T-helper 9 cell (primary cell): ENCODE measurements at regions not wholly inside any gene's neighbourhood (a gene's known extent, or its start where the extent isn't known, plus 50 kb on each side); places are given as distances from the start of the nearest gene placed in this dataset.

ENCODE experiments used
- DNase-seq: peaks from one replicate; pipeline ENCODE4 v3.0.0-alpha.2; 2020

DNA sequence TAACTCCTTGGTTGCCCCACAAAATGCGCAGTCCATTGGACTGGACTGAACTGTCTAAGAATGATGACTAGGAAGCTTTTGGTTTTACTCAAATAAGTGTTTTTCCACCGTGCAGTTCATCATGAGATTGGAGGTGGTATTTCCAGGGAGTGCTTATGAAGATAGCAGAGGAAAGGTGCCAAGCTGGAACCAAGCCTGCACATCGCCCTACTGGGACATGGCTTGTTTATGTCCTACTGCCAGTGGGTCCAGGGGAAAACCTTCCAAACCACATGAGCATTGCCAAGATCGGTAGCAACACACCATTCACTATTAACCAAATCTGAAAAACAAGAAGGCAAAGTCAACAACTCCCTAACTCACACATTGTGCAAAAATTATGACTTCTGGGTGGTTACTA lies 54.7 kb upstream of the DSCAM start:
- no peak for DNase-seq

DNA sequence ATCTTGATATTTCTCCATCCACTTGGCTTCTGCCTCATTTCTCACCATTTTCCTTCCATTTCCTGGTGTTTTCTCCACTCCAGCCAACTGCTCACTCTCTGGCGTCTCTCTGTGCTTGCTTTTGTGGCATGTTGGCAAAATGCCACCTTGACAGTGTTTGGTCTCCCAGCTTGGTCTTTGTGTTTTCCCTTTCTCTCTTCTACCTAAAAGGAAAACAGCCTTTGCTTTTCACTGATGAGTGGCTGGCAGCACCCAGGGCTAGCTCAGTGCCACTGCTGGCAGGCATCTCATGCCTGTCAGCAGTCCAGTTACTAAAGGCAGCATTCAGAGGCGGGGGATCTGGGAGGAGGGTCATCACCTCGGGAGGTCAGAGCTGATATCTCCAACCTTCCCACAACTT lies 55.3 kb upstream of the DSCAM start:
- DNase-seq = no peak

DNA sequence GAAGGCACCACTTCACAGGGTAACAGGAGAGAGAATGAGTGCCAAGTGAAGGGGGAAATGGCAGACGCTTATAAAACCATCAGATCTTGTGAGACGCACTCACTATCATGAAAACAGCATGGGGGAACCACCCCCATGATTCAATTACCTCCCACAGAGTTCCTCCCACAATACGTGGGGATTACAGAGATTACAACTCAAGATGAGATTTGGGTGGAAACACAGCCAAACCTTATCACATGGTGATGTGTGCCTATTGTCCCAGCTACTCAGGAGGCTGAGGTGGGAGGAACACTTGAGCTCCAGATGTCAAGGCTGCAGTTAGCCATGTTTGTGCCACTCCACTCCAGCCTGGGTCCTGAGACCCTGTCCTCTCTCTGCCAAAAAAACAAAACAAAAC lies 56.0 kb upstream of the DSCAM start:
- DNase-seq = no peak

DNA sequence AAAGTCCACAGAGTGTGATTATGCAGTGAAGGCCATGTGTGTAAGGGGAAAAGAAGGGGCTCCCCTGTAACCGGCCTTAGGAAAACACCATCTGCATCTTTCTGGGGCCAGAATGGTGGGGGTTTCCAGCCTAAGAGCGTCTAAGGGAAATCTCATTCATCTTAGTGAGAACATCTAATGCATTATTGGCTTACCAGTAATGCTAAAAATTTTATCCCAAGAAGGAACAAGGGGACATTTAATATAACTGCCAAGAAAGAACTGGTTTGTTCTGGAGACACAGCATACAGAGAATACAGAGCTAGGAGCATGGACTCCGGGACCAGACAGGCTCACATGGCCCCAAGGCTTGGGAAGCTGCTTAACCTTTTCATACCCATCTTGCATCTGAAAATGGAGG lies 58.3 kb upstream of the DSCAM start:
- DNase-seq = no peak

DNA sequence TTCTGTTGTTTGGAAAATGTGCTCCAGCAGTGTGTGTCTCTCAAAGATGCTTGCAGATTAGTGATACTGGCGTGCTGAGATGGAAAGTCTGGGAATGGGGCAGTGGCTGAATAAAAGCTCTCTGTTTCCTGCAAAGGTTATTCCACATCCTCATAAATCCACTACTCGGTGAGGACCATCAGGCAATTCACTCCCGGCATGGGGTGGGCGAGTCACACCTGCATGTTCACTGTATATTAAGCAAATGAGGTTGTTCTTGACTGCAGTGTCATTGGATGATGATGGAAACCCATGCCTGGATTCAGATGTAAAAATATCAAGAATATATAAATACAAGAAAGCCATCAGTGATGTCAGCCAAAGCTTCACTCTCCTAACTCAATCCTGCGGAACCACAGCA lies 65.4 kb upstream of the DSCAM start:
- no peak for DNase-seq

DNA sequence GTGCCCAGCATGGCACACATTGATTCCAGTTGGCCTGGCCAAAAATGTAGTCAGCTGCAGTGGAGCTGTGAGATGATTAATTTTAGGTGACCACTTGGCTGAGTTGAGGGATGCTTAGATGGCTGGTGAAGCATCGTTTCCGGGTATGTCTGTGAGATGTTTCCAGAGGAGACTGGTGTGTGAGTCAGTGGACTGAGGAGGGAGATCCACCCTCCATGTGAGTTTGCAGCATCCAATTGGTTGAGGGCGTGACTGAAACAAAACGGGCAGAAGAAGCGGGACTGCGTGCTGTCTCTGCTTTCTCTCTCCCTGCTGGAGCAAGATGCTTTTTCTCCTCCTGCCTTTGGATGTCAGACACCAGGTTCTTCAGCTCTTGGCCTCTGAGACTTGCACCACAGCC lies 68.2 kb upstream of the DSCAM start:
- DNase-seq = no peak

DNA sequence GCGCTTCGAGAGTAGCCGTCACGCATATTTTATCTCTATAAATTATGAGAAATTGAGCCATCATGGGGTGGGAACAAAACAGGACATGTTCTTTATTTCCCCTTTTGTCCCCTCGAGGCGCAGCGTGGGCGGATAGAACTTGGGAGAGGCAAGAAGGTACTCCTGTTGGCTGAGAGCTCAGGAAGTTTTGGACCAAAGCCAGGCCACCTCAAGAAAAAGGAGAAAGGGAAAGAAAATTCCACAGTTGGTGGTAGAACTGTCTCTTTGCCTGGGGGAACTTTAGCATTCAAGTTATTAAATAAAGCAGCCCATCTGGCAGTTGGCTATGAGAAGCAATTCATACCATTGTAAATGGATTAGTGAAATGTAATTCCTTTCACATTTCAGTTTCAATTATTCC lies 76.4 kb upstream of the DSCAM start:
- DNase-seq = no peak

DNA sequence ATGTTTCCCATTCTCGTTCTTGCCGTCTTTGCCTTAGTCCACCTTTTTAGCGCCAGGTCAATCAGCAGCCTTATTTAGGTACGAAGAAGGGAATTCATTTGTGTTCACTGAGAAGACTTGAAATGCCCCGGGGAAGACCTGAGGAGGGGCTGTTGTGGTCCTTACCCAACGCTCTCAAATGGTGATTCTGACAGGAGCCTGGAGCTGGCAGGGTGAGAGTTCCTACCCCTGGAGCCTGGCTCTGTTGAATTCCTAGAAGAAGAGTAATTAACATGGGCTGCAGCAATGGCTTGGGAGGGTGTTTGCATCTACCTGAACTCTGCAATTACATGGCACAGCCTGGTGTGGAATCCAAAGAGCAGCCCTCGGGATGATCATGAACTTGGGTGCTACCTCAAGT lies 76.9 kb upstream of the DSCAM start:
- no peak for DNase-seq

DNA sequence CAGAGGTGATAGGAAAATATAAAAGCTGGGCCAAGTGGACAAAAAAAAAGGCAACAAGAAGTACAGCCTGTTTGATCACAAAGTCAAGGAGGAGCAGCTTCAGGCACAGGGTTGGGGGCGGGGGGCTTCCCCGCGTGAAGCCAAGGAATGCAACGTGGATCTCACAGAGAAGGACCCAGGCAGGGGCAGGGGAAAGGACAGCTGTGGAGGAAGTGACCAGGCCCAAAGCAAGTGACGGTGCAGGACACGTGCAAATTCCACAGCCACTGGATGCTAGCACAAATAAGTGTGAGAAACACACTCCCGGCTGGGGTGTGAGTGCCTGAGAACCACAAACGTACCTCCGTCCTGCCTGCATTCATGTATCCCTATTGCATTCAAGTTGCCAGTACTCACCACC lies 77.7 kb upstream of the DSCAM start:
- no peak for DNase-seq

DNA sequence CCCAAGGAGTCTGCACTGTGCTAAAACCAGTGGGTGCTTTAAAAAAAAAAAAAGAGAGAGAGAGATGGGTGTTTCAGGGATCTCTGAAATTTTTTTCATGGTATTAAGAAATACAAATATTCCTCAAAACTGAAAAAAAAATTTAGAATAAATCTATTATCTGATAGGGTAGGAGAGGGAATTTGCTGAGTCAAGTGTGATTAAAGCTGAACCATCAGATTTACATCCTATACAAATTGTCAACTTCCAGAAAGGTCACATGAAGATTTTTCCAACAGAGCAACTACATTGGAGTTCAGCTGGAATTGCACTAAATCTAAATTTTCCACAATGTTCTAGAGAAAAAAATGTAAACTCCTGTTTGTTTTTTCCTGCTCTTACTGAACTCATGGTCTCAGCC lies 79.3 kb upstream of the DSCAM start:
- DNase-seq = no peak

DNA sequence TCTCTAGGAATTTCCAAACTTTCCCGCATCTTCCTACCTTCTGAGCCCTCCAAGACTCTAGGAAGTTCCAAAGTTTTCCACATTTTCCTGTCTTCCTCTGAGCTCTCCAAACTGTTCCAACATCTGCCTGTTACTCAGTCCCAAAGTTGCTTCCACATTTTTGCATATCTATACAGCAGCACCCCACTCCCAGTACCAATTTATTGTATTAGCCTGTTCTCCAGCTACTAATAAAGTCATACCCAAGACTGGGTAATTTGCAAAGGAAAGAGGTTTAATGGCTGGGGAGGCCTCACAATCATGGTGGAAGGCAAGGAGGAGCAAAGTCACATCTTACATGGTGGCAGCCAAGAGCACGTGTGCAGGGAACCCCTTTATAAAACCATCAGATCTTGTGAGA lies 82.9 kb upstream of the DSCAM start:
- DNase-seq = no peak

DNA sequence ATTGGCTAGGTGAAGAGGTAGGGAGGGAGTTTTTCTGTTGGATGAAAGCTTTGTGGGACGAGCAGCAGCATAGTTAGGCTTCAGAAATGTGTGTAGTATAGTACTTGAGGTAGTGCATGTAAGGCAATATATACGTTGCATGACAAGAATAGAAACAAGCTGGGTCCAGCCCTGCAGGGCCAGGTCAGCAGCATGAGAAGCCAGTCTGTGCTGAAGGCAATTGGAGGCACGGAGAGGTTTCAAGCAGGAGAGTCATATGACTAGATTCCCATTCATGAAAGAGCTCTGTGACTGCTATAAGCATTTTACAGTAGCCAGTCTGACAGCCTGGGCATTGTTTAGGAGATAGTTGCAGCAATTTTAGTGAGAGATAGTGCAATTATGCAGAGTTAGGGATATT lies 84.2 kb upstream of the DSCAM start:
- no peak for DNase-seq

DNA sequence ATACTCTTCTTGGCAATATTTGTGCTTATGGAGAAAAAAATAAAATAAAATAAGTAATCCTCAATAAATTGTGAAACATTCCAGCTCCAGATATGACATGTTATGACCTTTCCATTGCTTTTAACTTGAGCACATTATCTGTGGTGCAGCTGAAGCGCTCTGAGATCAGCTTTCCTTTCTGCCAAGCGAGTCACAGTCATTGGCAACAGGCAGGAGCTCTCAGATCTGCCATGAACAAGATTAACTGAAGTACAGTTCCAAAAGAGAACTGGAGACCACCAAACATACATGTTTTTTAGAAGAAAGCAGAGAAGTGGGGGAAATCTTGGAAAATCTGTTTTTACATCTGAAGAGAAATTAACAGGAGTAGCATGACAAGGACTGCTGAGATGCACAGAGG lies 89.2 kb upstream of the DSCAM start:
- DNase-seq = no peak

DNA sequence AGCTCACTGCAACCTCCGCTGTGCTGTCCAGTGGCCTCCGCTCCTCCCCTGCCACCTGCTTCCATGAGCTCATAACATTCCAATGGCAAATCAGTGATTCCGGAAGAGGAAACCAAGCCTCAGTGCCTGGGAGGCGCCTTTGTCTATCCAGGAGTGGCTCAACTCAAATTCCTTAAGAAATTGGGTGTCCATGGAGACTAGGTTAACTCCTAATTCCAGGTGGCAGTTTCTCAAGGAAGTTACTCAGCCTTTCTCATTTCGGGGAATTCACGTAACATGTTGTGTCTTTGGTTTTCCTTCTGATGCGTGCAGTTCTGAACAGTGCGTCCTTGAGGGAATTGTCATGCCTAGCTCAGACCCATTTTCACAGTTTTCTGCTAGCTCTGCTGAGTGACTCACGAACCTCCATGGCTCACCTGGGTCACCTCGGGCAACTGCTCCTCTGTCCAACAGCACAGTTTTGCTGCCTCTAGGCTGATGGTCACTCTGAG lies 89.9 kb upstream of the DSCAM start:
- no peak for DNase-seq

DNA sequence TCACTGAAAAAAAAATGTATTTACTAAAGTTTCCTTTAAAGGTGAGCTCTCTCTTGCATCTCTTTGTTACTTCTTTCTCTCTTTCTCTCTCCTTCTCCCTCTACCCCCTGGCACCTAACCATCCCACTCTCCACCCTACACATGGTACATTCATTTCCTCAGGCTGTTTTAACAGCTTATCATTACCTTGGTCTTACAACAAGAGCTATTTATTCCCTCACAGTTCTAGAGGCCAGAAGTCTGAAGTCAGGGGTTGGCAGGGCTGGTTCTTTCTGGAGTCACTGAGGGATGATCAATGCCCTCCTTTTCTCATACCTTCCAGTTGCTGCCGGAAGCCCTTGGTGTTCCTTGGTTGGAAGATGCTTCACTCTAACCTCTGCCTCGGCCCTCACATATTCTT lies 91.1 kb upstream of the DSCAM start:
- no peak for DNase-seq

DNA sequence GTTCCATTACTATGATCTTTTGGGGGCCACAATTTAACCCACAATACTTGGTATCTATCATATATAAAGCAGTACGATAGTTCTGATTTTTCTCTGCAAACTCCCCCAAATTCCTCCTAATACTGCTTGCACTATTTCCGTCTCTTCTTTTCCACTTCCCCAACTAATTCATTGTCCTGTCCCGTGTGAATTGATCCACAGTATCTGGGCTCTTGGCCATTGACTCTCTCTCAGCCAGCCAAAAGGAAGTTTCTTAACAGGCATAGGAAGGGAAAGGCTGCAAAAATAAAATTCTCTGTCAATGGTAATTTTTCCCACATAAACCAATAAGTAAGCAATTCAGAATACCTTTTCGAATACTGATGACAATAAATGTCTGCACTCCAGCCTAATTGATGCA lies 91.7 kb upstream of the DSCAM start:
- no peak for DNase-seq

DNA sequence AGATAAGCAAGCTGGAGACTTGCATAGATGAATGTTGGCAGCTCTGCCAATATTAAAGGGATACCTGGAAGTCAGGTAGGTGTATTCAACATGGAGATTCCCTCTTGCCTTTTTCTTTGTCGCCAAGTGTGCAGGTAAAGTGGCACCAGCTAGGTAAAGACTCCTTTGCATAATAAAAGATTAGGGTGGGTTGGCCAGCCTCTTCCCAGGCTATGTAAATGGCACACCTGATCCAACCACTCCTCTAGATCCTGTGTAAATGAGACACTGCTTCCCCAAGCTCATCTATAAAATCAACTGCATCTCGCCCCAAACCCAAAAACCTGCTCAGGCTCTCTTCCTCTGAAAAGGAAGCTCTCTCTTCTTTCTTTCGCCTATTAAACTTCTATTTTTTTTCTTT lies 100.8 kb upstream of the DSCAM start:
- no peak for DNase-seq

DNA sequence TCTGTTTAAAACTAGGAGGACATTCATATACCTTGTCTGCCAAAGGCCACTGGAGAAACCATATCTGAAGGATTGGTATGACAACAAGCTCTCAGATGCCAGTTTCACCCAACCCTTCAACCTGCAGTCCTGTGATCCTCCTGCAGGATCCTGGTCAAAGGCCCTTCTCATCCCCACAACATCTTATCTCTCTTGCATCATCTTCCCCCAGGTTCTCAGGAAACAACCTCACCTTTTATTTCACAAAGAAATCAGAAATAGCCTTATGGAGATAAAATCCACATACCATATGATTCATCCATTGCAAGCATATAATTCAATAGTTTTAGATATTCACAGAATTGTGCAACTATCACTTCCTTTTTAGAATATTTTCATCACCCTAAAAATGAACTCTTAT lies 104.0 kb upstream of the DSCAM start:
- no peak for DNase-seq

DNA sequence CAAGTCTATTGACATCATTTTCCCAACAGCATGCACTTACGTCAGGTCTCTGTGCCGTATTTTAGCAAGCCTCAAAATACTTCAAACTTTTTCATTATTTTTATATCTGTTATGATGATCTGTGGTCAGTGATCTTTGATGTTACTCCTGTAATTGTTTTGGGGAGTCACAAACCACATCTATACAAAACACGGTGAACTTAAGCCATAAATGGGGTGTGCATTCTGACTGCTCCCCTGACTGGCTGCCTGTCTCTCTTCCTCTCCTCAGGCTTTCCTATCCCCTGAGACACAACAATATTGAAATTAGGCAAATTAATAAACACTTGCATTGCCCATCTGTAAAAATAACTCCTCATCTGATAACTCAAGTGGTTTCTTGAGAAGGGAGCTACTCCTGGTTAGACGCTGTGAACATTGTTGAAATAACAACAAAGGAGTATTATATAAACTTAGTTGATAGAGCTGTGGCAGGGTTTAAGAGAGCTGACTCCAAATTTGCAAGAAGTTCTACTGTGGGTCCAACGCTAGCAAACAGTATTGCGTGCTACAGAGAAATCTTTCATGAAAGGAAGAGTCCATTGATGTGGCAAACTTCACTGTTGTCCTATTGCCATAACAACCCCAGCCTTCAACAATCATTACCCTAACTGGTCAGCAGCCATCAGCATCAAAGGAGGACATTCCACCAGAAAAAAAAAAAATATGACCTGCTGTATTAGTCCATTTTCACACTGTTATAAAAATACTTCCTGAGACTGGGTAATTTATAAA lies 105.8 kb upstream of the DSCAM start:
- no peak for DNase-seq

DNA sequence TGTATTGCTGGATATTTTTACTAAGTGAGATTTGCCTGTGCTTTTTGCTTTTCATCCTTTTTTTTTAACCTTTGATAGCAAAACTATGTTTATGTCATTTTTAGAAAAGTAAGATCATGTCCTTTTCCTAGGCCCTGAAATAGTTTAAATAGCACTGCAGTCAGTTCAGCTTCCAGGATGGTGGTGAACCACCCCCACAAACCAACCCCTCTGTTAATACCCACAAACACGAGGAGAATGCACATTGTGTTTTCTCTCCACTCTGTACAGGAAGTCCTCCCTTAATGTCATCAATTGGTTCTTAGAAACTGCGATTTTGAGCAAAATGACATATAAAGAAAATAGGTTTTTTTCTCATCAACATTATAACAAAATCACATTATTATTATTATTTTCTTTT lies 117.7 kb upstream of the DSCAM start:
- DNase-seq = no peak

DNA sequence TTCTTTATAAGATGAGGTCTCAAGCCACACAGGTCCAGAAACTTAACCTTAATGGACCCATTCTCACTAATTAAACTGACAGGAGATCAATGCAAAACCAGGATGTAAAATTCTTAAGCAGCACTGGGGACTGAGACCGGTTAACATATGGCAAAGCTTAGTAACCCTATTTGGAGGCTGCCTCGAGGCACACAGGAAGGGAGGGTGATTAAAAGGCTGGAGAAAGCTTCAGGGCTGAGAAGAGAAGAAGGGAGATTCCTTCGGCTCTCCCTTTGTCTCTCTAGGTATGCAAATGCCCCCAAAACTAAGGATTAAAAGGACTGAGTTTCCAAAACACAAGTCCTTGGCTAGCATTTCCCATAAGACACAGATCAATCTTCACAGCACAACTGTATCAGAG lies 120.8 kb upstream of the DSCAM start:
- no peak for DNase-seq

DNA sequence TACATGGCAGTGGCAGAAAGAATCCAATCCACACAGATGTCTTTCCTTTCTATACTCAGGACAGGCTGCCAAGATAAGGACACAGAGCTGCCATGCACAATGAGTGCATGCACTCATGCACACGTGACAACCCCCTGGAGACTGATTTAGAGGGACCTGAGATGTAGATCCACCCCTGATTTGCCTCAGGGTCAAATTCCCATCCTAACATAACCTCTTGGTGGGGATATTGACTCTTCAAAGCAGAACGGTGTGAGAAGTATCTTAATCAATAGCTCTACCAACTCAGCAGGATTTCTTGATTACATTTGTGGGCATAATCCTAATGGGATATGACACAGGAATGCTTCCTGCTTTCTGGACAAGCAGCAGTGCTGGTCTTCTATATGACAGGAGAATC lies 125.2 kb upstream of the DSCAM start:
- DNase-seq = no peak

DNA sequence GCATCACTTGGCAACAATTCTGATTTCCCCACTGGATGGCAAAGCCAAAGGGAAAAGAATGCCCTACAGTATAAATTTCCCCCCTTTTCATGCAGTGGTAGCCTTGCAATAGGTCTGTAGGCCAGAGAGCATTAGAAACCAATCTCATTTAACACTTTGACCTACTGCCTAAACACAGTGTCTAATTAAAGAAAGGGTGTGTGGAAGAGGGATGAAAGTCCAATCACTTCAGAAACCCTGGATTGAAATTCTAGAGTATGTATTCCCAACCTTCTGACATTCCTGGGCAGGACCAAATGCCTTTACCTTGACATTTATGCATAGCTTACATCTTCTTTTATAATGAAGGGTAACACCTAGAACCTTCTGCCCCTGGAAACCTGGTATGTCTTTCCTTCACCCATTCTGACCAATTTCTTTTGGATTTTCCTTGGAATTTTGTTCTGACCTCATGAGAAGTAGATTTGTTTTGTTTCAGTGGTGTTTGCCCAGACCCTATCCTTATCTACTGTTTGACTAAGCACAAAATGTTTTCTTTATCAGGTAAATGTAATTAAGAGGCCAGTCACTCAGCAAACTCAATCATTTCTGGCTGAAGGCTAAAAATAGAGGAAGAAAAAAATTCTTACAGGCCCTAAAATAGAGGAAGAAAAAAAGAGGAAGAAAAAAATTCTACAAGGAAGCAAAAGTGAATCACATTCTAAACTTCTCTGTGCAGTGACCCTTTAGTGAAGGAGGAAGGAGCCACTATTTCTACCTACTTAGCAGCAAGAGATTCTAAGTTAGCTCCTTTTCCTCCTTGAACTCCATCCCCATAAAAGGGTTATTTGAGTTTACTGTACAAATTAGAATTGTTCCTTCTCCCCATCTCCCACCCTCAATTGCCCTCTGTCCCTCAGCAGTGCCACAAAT lies 129.5 kb upstream of the DSCAM start:
- DNase-seq = no peak

DNA sequence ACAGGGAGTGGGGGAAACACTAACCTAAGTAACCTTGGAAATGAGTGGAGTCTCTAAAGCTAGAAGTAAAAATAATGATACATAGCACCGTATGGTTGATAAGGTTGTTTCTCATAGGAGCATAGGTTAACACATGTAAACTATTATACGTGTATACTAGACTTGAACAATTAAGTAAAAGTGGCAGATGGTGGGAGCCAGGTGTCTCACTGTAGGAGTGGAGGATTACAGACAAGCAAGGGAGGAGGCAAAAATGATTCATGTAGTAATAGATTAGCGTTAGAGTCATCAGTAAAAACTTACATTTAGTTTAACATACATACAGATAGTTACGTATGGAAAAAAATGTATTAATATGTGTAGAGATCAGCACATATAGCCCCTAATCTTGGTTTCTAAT lies 138.4 kb upstream of the DSCAM start:
- DNase-seq = no peak
